OCI-LY3 (cell line): ENCODE measurements at regions not wholly inside any gene's neighbourhood (a gene's known extent, or its start where the extent isn't known, plus 50 kb on each side); places are given as distances from the start of the nearest gene placed in this dataset.

Source experiments
- EZH2phosphoT487 ChIP-seq: fragments of 200-600 bp; shearing (Covaris generic); IDR thresholded peaks from 2 replicates; pipeline ENCODE4 v1.6.1; 2018; ENCODE audit warnings: antibody characterized with exemption, mixed run types, low read depth
- TF ChIP-seq, protein P1 (sequence below): fragments of 200-600, 300-600 bp; sonication (generic); IDR thresholded peaks from 2 replicates; pipeline ENCODE4 v1.5.1; 2014; ENCODE audit warnings: antibody characterized with exemption, low read length, low read depth

DNA sequence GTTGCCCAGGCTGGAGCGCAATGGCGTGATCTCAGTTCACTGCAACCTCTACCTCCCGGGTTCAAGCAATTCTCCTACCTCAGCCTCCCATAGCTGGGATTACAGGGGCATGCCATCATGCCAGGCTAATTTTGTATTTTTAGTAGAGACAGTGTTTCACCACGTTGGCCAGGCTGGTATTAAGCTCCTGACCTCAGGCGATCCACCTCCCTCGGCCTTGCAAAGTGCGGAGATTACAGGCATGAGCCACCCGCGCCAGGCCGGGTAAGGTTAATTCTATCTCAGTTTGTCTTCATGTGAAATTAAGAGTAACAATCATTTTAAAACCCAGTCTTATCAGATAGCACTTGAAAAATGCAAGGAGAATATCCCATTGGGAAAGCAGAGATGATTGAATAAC is 1681.7 kb upstream of the DDX18 start:
- no peak for TF ChIP-seq EZH2phosphoT487
- TF ChIP-seq, protein P1, sequence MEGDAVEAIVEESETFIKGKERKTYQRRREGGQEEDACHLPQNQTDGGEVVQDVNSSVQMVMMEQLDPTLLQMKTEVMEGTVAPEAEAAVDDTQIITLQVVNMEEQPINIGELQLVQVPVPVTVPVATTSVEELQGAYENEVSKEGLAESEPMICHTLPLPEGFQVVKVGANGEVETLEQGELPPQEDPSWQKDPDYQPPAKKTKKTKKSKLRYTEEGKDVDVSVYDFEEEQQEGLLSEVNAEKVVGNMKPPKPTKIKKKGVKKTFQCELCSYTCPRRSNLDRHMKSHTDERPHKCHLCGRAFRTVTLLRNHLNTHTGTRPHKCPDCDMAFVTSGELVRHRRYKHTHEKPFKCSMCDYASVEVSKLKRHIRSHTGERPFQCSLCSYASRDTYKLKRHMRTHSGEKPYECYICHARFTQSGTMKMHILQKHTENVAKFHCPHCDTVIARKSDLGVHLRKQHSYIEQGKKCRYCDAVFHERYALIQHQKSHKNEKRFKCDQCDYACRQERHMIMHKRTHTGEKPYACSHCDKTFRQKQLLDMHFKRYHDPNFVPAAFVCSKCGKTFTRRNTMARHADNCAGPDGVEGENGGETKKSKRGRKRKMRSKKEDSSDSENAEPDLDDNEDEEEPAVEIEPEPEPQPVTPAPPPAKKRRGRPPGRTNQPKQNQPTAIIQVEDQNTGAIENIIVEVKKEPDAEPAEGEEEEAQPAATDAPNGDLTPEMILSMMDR, result no peak
